NT2/D1 (cell line): ENCODE measurements at regions not wholly inside any gene's neighbourhood (a gene's known extent, or its start where the extent isn't known, plus 50 kb on each side); places are given as distances from the start of the nearest gene placed in this dataset.

Experiments used
- DNase-seq: peaks from one replicate; pipeline ENCODE4 v3.0.0-alpha.2; 2011; ENCODE audit warnings: low read depth, low spot score
- H3K27me3 ChIP-seq: 2 replicates; pipeline ENCODE4 v1.6.0; 2011; ENCODE audit warnings: mild to moderate bottlenecking; ENCODE audit not compliant: insufficient read length, insufficient read depth
- H3K36me3 ChIP-seq: 2 replicates; pipeline ENCODE4 v1.6.1; 2011; ENCODE audit warnings: mild to moderate bottlenecking, low read length, mixed read lengths; ENCODE audit not compliant: insufficient read depth, insufficient read length
- H3K4me1 ChIP-seq: 2 replicates; pipeline ENCODE4 v1.5.1; 2011; ENCODE audit not compliant: insufficient read depth, insufficient read length
- H3K4me3 ChIP-seq: 2 replicates; pipeline ENCODE4 v1.5.1; 2011; ENCODE audit warnings: low read depth; ENCODE audit not compliant: insufficient read length
- H3K9ac ChIP-seq: 2 replicates; pipeline ENCODE4 v1.6.0; 2011; ENCODE audit warnings: low read depth; ENCODE audit not compliant: insufficient read length
- H3K9me3 ChIP-seq: 2 replicates; pipeline ENCODE4 v1.5.1; 2011; ENCODE audit warnings: mild to moderate bottlenecking, low read length; ENCODE audit not compliant: insufficient read depth
- SUZ12 ChIP-seq: IDR thresholded peaks from 2 replicates; pipeline ENCODE4 v1.6.1; 2011; ENCODE audit not compliant: insufficient read length, insufficient read depth; ENCODE audit errors: extremely low read depth
- YY1 ChIP-seq: IDR thresholded peaks from 2 replicates; pipeline ENCODE4 v1.6.1; 2011; ENCODE audit not compliant: insufficient read length, insufficient read depth
- ZNF274 ChIP-seq: IDR thresholded peaks from 2 replicates; pipeline ENCODE4 v1.6.1; 2011; ENCODE audit warnings: mild to moderate bottlenecking, low read depth, low read length

DNA sequence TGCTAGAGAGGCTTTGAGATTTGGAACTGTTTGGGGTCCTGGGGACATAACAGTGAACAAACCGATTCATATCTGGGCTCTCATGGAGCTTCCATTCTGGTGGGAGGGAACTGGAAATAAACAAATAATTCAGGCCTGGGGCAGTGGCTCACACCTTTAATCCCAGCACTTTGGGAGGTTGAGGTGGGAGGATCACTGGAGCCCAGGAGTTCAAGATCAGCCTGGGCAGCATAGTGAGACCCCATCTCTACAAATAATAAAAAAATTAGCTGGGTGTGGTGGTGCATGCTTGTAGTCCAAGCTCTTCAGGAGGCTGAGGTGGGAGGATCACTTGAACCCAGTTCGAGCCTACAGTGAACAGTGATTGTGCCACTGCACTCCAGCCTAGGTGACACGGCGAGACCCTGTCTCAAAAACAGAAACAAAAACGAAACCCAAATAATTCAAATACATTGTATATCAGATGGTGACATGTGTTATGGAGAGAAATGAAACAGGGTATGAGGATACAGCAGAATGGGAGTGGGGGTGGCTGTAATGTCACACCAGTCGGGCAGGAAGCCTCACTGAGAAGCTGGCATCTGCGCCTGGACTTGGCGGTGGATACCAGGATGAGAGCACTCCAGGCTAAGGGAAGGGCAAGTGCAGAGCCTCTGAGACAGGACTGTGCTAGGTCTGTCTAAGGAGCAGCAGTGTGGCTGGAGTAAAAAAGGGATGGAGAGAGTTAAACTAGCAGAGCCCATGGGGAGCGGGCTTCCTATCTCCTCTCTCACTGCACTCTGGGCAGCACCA is 131.1 kb upstream of the ZNF536 start:
- H3K27me3 ChIP-seq: no peaks in the 10 kb centered on the region
- no peak overlapping the region for H3K9ac ChIP-seq
- H3K9me3 ChIP-seq: no peaks in the 10 kb centered on the region
- H3K4me1 ChIP-seq: peaks cover 3% of the 10 kb centered on the region
- DNase-seq: no peak
- TF ChIP-seq ZNF274 (no peak), SUZ12 (no peak), YY1 (no peak)
- H3K4me3 ChIP-seq: no peak overlapping the region
- no peaks in the 10 kb centered on the region for H3K36me3 ChIP-seq

DNA sequence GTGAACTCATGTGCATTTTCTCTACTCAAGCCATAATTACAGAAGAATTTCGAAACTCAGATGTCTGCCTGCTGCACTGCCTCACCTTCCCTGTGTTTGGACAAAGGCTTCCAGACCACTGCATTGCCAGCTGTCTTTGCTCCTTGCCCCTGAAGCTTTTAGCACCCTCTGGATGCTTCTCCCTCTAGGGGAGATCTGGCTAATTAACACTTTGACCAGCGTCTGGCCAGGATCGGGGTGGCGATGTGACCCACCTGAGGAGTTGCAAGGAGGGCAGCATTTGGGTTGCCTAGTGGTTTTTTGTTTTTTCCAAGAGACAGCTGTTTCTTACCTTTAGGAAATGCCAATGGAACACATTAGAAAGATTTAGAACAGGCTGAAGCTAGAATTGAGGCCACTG is 127.7 kb upstream of the ZNF536 start:
- no peak for DNase-seq
- Histone ChIP-seq H3K9ac (no peak overlapping the region), H3K27me3 (no peaks in the 10 kb centered on the region), H3K36me3 (no peaks in the 10 kb centered on the region), H3K4me3 (no peak overlapping the region), H3K4me1 (no peaks in the 10 kb centered on the region), H3K9me3 (no peaks in the 10 kb centered on the region)
- TF ChIP-seq YY1: no peak
- no peak for TF ChIP-seq ZNF274
- TF ChIP-seq SUZ12: no peak

DNA sequence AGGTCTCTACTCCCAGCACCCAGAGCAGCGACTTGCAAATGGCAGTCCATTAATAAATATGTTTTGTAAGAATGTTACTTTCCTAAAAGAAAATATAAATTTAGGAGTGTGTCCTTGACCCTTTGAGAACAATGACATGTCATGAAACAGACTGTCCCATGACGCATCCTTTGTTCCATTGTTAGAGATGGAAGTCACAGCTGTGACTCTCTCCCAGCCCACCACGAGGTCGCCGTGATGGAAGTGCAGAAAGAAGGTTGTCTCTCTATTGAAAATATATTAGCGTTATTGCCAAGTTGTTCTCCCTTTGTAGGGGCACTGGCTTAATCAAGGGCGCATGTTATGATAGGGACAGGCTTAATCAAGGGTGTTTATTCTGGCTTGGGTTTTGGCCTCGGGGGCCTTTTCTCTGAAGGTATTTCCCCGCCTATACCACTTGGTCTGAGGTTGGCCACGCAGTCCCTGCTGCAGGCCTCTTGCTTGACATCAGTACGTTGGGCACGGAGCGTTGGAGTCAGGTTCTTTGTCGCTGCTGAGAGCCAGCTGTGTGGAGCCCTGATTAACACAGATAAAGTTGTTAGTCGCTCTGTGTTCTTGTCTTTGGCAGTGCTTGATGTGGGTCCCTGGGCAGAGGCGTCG is 126.7 kb upstream of the ZNF536 start:
- Histone ChIP-seq H3K4me1 (no peaks in the 10 kb centered on the region), H3K9me3 (no peaks in the 10 kb centered on the region), H3K36me3 (no peaks in the 10 kb centered on the region), H3K9ac (no peak overlapping the region), H3K27me3 (no peaks in the 10 kb centered on the region), H3K4me3 (no peak overlapping the region)
- TF ChIP-seq ZNF274: no peak
- TF ChIP-seq SUZ12: no peak
- no peak for TF ChIP-seq YY1
- DNase-seq: no peak

DNA sequence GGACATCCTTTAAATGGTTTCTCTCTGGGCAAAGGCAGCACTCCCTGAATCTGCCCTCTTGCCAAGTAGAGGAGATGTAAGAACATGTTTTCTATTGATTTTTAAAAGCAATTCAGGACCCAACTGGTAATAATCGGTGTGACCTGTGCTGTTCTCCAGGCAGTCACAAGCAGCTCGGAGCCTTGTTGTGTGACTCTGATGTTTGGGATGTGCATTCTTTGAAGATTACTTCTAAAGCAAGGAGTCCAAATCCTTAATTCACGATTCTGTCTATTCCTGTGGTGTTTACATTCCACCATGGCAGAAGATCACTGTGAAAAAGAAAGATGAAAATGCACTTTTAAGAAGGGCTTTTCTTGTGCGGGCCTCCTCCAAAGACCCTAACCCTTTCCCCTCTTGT is 122.3 kb upstream of the ZNF536 start:
- no peak for TF ChIP-seq YY1
- TF ChIP-seq ZNF274: no peak
- no peak for TF ChIP-seq SUZ12
- Histone ChIP-seq H3K9ac (no peak overlapping the region), H3K36me3 (no peaks in the 10 kb centered on the region), H3K4me3 (no peak overlapping the region), H3K27me3 (no peaks in the 10 kb centered on the region), H3K9me3 (no peaks in the 10 kb centered on the region), H3K4me1 (no peaks in the 10 kb centered on the region)
- DNase-seq: no peak

DNA sequence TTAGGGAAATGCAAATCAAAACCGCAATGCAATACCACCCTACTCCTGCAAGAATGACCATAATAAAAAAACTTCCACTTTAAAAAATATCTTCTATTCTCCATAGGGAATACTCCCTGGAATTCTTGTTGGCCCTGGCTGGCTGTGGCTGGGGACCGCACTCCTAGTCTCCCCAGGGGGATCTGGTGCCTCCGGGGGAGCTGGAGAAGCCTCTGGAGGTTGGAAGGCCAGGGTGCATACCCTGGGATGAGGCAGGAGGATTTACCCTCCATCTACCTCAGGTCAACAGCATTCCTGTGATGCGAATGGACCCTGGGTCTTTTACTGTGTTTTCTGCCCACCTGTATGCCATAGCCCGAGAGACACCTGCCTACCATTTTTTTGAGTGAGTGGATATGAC is 120.0 kb upstream of the ZNF536 start:
- H3K9ac ChIP-seq: no peak overlapping the region
- no peaks in the 10 kb centered on the region for H3K27me3 ChIP-seq
- no peak overlapping the region for H3K4me3 ChIP-seq
- no peak for DNase-seq
- TF ChIP-seq SUZ12 (no peak), YY1 (no peak), ZNF274 (no peak)
- H3K4me1 ChIP-seq: no peaks in the 10 kb centered on the region
- H3K36me3 ChIP-seq: no peaks in the 10 kb centered on the region
- no peaks in the 10 kb centered on the region for H3K9me3 ChIP-seq

DNA sequence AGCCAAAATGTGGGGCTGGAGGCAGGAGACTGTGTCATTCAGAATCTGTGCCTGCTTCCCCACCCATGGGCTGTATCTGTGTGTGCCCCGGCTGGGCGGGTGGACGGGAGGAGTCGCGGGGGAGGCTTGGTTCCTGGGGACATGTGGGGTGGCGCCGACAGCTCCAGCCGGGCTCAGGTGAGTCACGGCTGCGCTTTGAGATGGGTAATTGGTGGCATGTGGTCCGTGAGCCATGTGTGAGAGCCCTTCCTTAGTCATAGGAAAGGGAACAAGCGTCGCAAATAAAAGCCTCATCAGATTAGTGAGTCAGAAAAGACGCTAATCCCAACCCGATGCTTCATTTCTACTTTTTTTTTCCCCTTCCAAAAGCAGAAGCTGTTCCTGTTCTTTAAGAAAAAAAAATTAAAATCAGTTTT is 118.6 kb upstream of the ZNF536 start:
- Histone ChIP-seq H3K27me3 (no peaks in the 10 kb centered on the region), H3K36me3 (no peaks in the 10 kb centered on the region), H3K4me3 (no peak overlapping the region), H3K9me3 (no peaks in the 10 kb centered on the region), H3K9ac (no peak overlapping the region), H3K4me1 (no peaks in the 10 kb centered on the region)
- TF ChIP-seq SUZ12 (no peak), YY1 (no peak), ZNF274 (no peak)
- DNase-seq: no peak

DNA sequence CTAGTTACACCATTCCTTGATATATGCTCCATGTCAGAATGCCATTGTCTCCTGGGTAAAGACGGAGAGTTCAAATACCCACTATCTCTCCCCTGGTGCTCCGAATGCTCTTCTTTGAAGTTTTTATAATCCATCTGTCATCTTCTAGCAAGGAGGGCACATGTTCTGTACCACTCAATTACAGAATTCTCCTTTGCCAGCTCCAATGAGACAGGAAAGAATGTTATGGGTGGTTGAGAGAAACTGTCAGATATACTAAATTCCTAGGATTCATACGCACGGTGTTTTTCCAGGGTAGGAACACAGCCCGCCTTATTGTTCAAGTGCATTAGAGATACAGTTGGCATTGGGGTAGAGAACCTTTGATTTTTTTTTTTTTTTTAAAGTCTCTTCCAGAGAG is 118.0 kb upstream of the ZNF536 start:
- no peaks in the 10 kb centered on the region for H3K27me3 ChIP-seq
- DNase-seq: no peak
- H3K9me3 ChIP-seq: no peaks in the 10 kb centered on the region
- H3K4me1 ChIP-seq: no peaks in the 10 kb centered on the region
- H3K36me3 ChIP-seq: no peaks in the 10 kb centered on the region
- H3K4me3 ChIP-seq: no peak overlapping the region
- TF ChIP-seq ZNF274: no peak
- no peak for TF ChIP-seq SUZ12
- no peak for TF ChIP-seq YY1
- no peak overlapping the region for H3K9ac ChIP-seq
